ENCODE measurements at regions not wholly inside any gene's neighbourhood (a gene's known extent, or its start where the extent isn't known, plus 50 kb on each side); places are given as distances from the start of the nearest gene placed in this dataset.

GRCh38 chr12:13487326-13487725 is 290.8 kb downstream of the EMP1 start:
- DNase-seq = no peak

- no peak for DNase-seq
These were observed 290.3 kb downstream of the EMP1 start for GRCh38 chr12:13486794-13487193.

GRCh38 chr12:13478650-13479181 is 282.2 kb downstream of the EMP1 start:
- no peak for DNase-seq

- no peak for DNase-seq
These were observed 277.9 kb downstream of the EMP1 start for GRCh38 chr12:13474381-13474780.

- DNase-seq = no peak
These were observed 276.2 kb downstream of the EMP1 start for GRCh38 chr12:13472690-13473089.

- DNase-seq = no peak
These were observed 274.9 kb downstream of the EMP1 start for GRCh38 chr12:13471471-13471870.

- DNase-seq = no peak
These were observed 269.1 kb downstream of the EMP1 start for GRCh38 chr12:13465635-13466034.

GRCh38 chr12:13463189-13463588 is 266.7 kb downstream of the EMP1 start:
- no peak for DNase-seq

GRCh38 chr12:13462450-13462849 is 265.9 kb downstream of the EMP1 start:
- DNase-seq = no peak

- no peak for DNase-seq
These were observed 259.2 kb downstream of the EMP1 start for GRCh38 chr12:13455778-13456144.

- DNase-seq = no peak
These were observed 258.7 kb downstream of the EMP1 start for GRCh38 chr12:13454991-13455777.

GRCh38 chr12:13452955-13453570 is 256.5 kb downstream of the EMP1 start:
- DNase-seq = no peak

GRCh38 chr12:13451776-13452175 is 255.2 kb downstream of the EMP1 start:
- no peak for DNase-seq

GRCh38 chr12:13450231-13451080 is 253.9 kb downstream of the EMP1 start:
- DNase-seq = no peak

- DNase-seq = no peak
These were observed 247.6 kb downstream of the EMP1 start for GRCh38 chr12:13444076-13444475.

- no peak for DNase-seq
These were observed 247.0 kb downstream of the EMP1 start for GRCh38 chr12:13443498-13443897.

- no peak for DNase-seq
These were observed 246.5 kb downstream of the EMP1 start for GRCh38 chr12:13443028-13443427.

GRCh38 chr12:13442457-13442856 is 245.9 kb downstream of the EMP1 start:
- no peak for DNase-seq

GRCh38 chr12:13440844-13441243 is 244.3 kb downstream of the EMP1 start:
- DNase-seq = no peak

GRCh38 chr12:13437541-13437940 is 241.0 kb downstream of the EMP1 start:
- DNase-seq = no peak

GRCh38 chr12:13436696-13437391 is 240.3 kb downstream of the EMP1 start:
- no peak for DNase-seq

GRCh38 chr12:13436182-13436581 is 239.7 kb downstream of the EMP1 start:
- DNase-seq = no peak

All from hematopoietic multipotent progenitor cell treated with erythropoietin and hydrocortisone succinate and interleukin-3 and kit ligand, for 6 days (in vitro differentiated cells).